MG63 (cell line): ENCODE measurements at regions not wholly inside any gene's neighbourhood (a gene's known extent, or its start where the extent isn't known, plus 50 kb on each side); places are given as distances from the start of the nearest gene placed in this dataset.
"Not testable (repeated sequence)": the region's sequence is repeated elsewhere in the genome, so short reads cannot be mapped to it uniquely, and the experiment has no call there.

Source experiments
- DNase-seq: peaks from one replicate; pipeline ENCODE4 v3.0.0-alpha.2; 2020
- H3K27me3 ChIP-seq: fragments of 250-450 bp; sonication (Bioruptor Pico); 2 replicates; pipeline ENCODE4 v1.5.1; 2020; ENCODE audit warnings: mild to moderate bottlenecking, moderate library complexity
- H3K36me3 ChIP-seq: fragments of 250-450 bp; sonication (Bioruptor Pico); 2 replicates; pipeline ENCODE4 v1.5.1; 2020; ENCODE audit warnings: mild to moderate bottlenecking, moderate library complexity
- H3K4me3 ChIP-seq: fragments of 250-450 bp; sonication (Bioruptor Pico); 2 replicates; pipeline ENCODE4 v1.5.1; 2020; ENCODE audit warnings: mild to moderate bottlenecking, moderate library complexity
- H3K9me3 ChIP-seq: fragments of 250-450 bp; sonication (Bioruptor Pico); 2 replicates; pipeline ENCODE4 v1.5.1; 2020; ENCODE audit warnings: mild to moderate bottlenecking, moderate library complexity

DNA sequence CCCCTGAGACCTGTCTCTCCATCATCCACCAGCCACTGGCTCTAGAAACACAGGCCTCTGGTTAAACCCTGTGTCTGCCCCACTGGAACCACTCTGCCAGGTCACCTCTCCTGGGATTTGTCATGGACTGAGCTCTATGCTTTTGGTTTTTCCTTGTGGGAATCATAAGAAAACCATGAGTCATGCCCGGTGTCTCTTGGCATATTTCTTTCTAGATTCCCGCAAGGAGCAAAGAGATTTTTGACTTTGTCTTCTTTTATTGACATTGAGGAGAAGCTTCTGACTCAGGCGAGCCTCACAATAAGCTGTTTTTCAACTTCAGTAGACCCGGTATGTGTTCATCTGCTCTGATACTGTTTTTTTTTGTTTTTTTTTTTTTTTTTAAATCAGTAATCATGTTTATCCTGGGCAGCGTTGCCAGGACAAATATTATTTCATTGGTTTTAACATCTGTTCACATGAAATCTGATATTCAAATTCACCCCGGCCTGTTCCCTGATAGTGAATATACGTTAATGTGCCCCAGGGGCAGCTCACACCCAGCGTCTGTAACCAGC, 207.1 kb downstream of the ACKR3 start:
- Histone ChIP-seq H3K27me3 (no peaks in the 10 kb centered on the region), H3K36me3 (no peaks in the 10 kb centered on the region), H3K4me3 (no peak overlapping the region), H3K9me3 (no peaks in the 10 kb centered on the region)
- DNase-seq, result peak; percentile 78

DNA sequence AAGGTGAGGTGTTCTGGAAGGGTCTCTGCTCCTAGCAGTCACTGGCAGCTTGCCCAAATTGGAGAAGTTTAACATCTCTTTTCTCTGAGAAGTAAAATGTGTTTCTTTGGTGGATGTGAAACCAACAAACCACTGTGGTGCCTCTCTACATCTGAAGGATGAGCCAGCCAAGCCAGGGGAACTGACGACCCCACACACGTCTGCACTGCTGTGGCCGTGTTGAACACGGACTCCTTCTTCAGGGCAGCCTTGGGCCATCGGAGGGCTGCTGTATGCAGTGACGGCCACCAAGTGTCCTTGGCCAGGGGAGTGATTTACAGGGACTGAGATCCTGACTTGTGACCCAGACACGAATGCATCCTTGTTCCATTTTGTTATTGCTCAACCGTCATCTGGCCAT, 207.8 kb downstream of the ACKR3 start:
- H3K27me3 ChIP-seq, result no peaks in the 10 kb centered on the region

DNA sequence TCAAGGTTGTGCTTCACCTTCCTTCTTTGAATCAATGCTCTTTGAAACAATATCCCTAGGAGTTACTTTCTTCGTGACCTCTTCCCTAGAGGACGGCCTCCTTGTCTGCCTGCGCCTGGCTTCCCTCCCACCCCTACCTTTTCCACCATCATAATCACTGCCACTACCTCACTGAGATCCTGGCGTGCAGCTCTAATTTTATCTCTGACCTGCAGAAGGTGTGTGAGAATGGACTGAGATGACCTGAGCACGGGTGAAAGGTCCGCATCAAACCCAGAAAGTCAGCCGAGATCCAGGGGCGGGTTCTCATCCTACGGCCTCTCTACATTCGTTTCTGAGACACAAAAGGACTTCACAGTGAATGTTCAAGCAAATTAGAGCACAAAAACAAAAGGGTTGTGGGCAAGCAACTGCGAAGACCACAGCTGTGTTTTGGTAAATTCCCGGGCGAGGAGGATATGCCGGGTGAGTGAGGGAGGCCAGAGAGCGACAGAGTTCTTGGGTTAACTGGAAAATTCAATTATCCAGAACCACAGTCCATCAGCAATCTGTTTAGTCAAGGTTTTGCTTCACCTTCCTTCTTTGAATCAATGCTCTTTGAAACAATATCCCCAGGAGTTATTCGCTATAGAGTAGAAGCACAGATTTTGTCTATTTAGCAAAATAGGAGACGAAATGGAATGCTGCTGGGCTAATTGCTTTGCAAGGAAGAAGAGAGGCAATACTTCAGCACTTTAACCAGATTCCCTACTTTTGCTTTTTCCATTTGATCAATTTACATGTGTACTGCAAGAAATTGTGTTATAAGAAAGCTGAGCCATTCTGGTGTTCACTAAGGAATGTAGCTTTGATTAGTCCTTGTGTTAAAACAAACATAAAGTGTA, 212.6 kb downstream of the ACKR3 start:
- H3K36me3 ChIP-seq, result no peaks in the 10 kb centered on the region
- H3K4me3 ChIP-seq, result no peak overlapping the region
- H3K9me3 ChIP-seq, result no peaks in the 10 kb centered on the region
- no peak for DNase-seq
- no peaks in the 10 kb centered on the region for H3K27me3 ChIP-seq

More for the DNA sequence above, 207.8 kb downstream of the ACKR3 start:
- Histone ChIP-seq H3K36me3 (no peaks in the 10 kb centered on the region), H3K4me3 (no peak overlapping the region), H3K9me3 (no peaks in the 10 kb centered on the region)
- DNase-seq, result no peak

DNA sequence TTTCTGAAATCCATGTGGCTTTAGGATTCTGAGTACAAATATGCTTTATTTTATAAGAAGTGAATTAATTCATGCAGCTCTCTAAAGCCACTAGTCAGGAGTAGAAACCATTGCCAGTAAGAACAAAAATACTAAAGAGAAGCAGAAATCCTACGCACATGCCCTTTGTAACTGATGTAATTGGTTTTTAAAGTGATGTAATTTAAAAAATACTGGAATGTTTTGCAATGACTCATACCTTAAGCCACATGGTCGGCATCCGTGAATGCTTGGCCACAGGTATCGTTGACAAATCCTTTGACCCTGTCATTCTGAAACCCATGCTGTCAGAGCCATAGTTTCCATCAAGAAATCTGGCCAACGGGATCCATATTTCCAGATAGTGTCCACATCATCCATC, 213.3 kb downstream of the ACKR3 start:
- Histone ChIP-seq H3K9me3 (no peaks in the 10 kb centered on the region), H3K27me3 (no peaks in the 10 kb centered on the region), H3K36me3 (no peaks in the 10 kb centered on the region), H3K4me3 (no peak overlapping the region)
- DNase-seq, result no peak

DNA sequence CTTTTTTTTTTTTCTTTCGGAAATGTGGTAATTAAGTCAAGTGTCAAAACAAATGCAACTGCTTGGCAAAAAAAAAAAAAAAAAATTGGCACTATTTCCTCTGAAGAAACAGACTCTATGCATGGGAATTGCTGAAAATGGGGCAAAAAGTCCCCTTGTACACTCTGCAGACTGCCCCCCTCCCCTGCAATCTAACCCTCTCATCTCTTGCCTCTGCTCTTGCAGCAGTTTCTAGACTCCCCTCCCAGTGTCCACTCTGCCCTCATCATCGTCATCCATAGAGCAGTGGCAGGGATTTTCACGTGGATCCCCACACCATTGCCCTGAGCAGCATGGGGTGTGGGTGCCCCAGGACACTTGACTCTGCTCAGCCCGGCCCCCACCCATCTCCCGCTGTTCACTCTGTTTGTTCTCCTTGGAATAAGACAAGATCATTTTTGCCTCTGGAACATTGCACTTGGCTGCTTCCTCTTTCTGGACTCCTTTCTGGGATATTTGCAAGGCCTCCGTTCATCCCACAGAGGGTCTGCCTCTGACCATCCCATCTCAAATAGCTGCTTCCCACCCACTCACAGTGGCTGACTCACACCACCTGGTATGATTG, 213.9 kb downstream of the ACKR3 start:
- no peak overlapping the region for H3K4me3 ChIP-seq
- DNase-seq, result no peak
- no peaks in the 10 kb centered on the region for H3K27me3 ChIP-seq
- H3K9me3 ChIP-seq, result no peaks in the 10 kb centered on the region
- H3K36me3 ChIP-seq, result no peaks in the 10 kb centered on the region

DNA sequence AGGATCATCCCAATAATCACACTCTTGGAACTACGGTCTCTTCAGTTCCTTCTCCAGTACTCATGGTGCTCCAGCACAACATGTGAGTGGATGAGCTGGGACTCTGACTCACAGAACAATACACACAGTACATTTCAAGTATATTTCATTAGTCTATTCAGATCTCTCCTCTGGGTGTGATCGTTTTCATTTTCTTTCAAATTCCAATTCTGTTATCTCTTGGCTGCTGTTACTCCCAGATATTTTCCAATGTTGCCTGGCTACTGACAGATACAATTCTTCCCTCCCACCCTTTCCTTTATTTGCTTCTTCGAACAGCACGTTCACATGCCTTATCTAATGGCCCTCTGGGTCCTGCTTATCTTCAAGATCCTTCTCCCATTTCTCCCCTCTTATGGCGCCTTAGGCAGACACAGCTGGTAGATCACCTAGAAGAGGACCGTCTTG, 216.0 kb downstream of the ACKR3 start:
- H3K4me3 ChIP-seq, result no peak overlapping the region
- H3K9me3 ChIP-seq, result no peaks in the 10 kb centered on the region
- no peaks in the 10 kb centered on the region for H3K36me3 ChIP-seq
- H3K27me3 ChIP-seq, result no peaks in the 10 kb centered on the region
- no peak for DNase-seq

DNA sequence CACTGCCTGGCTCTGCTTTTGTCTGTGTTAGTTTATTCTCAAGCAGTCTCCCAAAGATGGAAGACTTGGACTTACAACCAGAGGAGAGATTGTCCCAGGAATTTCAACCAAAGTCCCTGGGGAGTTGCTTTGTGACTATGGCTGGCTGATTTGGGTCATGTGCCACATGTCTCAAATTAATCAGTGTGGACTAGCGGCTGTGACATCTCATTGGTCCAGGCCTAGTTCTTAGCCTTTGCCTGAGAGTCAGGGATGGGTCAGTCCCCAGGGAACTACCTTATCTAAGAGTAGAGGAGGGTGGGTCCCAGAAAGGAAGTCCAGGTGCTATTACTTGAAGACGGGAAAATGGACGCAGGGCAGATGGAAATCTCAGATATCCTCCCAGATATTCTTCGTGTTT, 217.1 kb downstream of the ACKR3 start:
- no peak for DNase-seq
- no peak overlapping the region for H3K4me3 ChIP-seq
- no peaks in the 10 kb centered on the region for H3K36me3 ChIP-seq
- H3K27me3 ChIP-seq, result no peaks in the 10 kb centered on the region
- no peaks in the 10 kb centered on the region for H3K9me3 ChIP-seq

DNA sequence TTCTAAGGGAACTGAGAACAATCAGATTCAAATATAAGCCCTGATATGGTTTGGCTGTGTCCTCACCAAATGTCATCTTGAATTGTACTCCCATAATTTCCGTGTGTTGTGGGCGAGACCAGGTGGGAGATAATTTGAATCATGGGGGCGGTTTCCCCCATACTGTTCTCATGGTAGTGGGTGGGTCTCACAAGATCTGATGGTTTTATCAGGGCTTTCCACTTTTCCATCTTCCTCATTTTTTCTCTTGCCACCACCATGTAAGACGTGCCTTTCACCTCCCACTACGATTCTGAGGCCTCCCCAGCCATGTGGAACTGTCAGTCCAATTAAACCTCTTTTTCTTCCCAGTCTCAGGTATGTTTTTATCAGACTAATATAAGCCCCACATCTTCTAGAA, 217.8 kb downstream of the ACKR3 start:
- not testable (repeated sequence) for H3K4me3 ChIP-seq, DNase-seq, H3K27me3 ChIP-seq, H3K36me3 ChIP-seq, H3K9me3 ChIP-seq

DNA sequence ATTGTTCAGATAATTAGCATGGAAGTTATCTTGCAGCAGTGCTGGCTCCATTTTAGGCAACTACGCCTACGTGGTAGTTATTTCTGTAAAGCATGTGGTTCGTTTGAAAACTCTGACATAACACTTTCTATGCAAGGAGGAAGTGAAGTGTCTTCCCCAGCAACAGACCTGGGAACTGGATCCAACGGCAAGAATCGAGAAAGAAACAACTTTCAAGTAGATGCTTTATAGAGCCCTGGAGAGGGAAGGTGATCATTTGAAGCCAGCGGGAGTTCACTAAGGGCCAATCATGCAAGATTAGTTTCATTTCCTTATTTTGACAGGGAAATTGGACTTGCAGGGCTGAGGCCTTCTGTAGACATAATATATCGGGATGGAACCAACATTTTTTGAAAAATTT, 218.3 kb downstream of the ACKR3 start:
- H3K27me3 ChIP-seq, result no peaks in the 10 kb centered on the region
- no peaks in the 10 kb centered on the region for H3K36me3 ChIP-seq
- no peak for DNase-seq
- no peak overlapping the region for H3K4me3 ChIP-seq
- H3K9me3 ChIP-seq, result no peaks in the 10 kb centered on the region

DNA sequence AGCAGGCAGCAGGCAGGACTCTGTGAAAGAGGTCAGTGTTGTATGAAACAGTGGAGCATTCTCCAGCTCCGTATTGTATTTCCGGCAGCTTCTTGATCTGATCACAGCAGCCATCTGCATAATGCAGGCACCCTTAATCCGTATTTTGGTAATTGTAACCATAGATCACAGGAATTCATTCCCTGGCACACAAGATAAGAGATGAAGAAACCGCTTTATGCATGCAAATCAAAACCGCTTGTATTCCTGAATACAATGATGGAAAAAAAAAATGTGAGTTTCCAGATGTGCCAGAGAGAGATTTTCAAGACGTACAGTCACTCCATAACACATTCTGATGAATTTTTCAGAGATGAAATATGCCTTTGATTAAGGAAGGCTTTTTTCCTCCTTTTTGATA, 221.3 kb downstream of the ACKR3 start:
- no peaks in the 10 kb centered on the region for H3K36me3 ChIP-seq
- no peak for DNase-seq
- H3K27me3 ChIP-seq, result no peaks in the 10 kb centered on the region
- no peak overlapping the region for H3K4me3 ChIP-seq
- no peaks in the 10 kb centered on the region for H3K9me3 ChIP-seq

DNA sequence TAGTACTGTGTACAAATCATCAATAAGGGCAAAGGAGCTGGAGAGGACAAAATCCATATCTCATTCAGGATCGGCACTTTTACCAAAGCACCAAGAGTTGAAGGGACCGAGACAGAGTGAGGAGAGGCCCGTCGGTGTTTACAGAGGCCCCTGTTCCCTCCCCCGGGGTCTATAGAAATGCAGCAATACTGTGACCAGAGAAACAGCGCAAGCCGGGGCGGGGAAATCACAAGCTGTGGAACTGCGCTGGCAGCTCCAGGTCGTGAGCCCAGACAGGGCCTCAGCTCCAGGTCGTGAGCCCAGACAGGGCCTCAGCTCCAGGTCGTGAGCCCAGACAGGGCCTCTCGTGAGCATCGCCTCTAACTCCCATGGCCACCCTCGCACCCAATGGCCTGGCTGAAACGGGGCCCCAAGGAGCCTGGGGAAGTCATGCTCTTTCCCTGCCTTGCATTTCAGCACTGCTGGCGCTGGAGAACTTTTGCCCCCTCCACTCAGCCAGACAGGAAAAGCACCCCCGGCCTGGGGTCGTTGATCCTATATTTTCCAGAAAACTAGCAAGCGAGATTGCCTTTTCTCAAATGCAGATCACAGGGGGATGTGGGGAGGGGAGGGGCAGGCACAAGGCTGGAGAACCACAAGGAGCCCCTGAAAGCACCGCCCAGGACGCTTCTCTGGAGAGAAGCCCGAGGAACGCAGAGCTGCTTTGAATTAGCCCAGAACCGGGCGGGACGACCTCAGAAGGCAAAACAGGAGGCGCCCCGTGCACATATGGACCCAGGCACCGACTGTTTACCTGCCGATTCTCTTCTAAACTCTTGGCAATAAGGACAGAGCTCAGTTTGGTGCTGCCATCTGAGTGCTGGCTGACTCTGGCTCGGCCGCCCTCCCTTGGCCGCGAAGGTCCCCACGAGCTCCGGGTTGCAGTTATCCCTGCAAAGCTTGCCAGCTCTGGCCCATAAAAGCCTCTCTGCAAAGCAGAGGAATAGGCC, 223.7 kb downstream of the ACKR3 start:
- no peak overlapping the region for H3K4me3 ChIP-seq
- H3K36me3 ChIP-seq, result no peaks in the 10 kb centered on the region
- no peaks in the 10 kb centered on the region for H3K27me3 ChIP-seq
- no peaks in the 10 kb centered on the region for H3K9me3 ChIP-seq
- no peak for DNase-seq

DNA sequence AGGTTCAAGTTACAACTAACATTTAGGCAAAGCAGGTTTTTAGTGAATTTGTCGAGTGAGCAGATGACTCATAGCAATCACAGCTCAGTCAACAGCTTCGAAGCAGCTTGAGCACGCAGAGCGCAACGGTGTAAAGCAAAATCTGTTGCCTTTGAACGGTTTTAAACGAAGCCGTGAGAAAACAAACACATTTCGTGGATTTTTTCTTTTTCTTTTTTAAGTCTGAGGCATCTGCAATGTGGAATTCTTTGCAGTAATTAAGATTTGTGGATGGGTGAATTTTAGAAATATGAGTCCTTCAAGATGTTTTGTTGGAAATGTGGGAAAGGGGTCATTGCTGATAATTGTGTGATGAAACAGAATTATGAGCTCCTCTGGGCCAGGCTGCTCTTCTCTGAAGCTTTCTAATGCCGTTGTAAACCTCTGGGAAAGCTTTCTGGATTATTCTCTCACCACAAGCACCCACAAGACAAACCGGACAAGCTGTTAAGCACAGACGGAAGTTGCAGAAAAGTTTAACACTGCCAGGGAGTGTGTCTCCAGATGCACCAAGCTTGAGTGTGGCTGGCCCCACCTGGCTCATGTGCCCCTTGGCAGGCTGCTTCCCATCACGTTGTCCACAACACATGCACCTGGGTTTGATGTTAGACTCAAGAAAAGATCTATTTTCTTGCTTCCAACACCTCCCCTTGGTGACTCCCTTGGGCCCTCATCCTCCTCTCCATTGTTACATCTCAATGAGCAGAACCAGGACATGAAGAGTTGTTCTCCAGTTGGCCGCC, 224.7 kb downstream of the ACKR3 start:
- no peaks in the 10 kb centered on the region for H3K9me3 ChIP-seq
- no peak overlapping the region for H3K4me3 ChIP-seq
- H3K36me3 ChIP-seq, result no peaks in the 10 kb centered on the region
- DNase-seq, result no peak
- H3K27me3 ChIP-seq, result no peaks in the 10 kb centered on the region

DNA sequence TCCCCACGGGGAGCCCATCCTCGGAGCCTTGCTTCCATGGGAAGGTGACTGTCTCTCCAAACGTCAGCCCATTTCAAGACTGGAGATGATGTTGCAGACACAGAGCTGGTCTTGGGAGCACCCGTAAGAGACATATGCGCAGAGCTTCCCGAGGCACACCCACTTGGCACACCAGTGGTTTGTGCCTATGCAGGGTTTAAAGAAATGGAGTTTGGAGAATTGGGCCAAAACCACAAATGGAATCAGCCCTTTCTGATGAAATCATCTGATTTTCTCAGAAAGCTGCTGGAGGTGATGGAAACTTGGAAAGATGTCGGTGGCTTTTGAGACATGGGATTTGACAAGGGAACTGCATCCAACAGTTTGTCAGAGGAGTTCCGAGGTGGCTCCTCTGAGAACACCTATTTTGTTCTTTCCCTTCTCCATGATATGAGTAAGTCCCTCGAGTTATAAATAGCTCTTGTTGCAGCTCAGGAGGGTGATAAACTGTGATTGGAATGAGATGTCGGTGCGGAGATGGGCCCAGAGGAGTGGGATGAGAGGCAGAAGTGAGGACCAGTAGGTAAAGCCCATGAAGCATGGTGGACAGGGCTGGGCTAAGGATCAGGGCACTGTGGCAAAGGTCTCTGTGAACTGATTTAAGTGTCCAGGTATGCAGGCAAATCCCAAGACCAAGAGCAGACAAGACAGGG, 225.7 kb downstream of the ACKR3 start:
- no peak for DNase-seq
- Histone ChIP-seq H3K4me3 (no peak overlapping the region), H3K36me3 (no peaks in the 10 kb centered on the region), H3K9me3 (no peaks in the 10 kb centered on the region), H3K27me3 (no peaks in the 10 kb centered on the region)

DNA sequence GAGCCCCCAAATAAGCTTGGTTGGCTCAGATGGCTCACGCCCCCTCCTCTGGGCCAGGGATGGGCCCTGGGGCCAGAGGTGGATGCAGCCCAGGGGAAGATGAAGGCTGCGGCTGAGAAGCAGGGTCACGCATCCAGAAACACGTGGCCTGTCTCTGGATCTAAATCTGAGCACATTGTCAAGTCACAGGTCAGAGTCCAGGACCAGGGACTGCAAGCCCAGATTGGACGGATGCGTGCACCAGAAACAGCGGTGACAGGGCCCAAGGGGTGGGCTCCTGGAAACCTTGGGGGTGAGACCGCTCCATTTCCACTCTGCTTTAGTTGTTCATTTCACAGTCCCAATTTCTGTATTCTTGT, 226.2 kb downstream of the ACKR3 start:
- no peak for DNase-seq
- Histone ChIP-seq H3K9me3 (no peaks in the 10 kb centered on the region), H3K27me3 (no peaks in the 10 kb centered on the region), H3K36me3 (no peaks in the 10 kb centered on the region), H3K4me3 (no peak overlapping the region)

DNA sequence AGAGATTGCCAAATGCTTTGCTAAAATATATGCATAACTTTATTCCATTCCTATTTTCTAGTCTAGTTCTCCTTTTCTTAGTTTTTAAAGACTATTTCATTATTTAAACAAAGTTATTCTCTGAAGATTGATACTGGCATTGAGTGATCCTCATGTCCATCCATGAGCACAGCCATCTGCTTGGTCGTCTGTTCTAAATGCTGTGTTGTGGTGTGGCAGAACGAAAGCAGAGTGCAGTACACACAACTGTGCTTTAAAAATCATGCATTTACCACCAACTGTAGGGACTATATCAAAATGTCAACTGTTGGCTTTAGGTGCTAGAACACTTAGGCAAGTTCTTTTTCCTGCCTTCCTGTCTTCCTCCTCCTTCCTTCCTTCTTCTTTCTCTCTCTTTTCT, 226.6 kb downstream of the ACKR3 start:
- Histone ChIP-seq H3K4me3 (no peak overlapping the region), H3K9me3 (no peaks in the 10 kb centered on the region), H3K36me3 (no peaks in the 10 kb centered on the region), H3K27me3 (no peaks in the 10 kb centered on the region)
- no peak for DNase-seq

DNA sequence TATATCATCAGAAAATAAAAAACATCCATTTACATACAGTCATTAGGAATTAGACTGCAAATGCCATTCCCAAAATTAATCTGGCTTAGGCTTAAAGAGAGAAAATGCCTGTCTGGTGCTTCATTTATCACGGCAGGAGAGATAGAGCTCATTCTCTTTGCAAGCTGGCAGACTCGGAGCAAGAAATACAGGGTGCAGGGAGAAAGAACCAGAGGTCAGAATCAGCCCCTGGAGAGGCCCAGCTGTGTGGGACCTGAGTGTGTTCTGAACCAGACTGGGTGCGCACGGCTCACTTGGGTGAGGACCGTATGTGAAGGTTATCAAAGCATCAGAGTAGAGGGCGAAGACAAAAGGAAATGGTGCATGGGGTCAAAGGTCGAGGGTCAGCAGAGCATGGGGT, 227.8 kb downstream of the ACKR3 start:
- DNase-seq, result no peak
- Histone ChIP-seq H3K4me3 (no peak overlapping the region), H3K9me3 (no peaks in the 10 kb centered on the region), H3K27me3 (no peaks in the 10 kb centered on the region), H3K36me3 (no peaks in the 10 kb centered on the region)
